GM13976 (cell line): ENCODE measurements at regions not wholly inside any gene's neighbourhood (a gene's known extent, or its start where the extent isn't known, plus 50 kb on each side); places are given as distances from the start of the nearest gene placed in this dataset.
A peak's percentile ranks its signal among the peaks of the same experiment; 100 is the strongest.

Source experiments
- DNase-seq: peaks from one replicate; pipeline ENCODE4 v3.0.0; 2012; ENCODE audit warnings: low spot score
- in situ Hi-C: fragments of 300-500 bp; cut with MboI; formaldehyde crosslinking; loops from one replicate; pipeline ENCODE4 v1.12.0; 2022; ENCODE audit warnings: low sequenced_read_pairs, mixed read lengths, inconsistent platforms; ENCODE audit not compliant: unreplicated experiment
- TF ChIP-seq, protein P1 (sequence below): IDR thresholded peaks from 2 replicates; pipeline ENCODE4 v1.5.1; 2012; ENCODE audit warnings: borderline replicate concordance, mild to moderate bottlenecking; ENCODE audit not compliant: insufficient read depth; ENCODE audit errors: extremely low read depth, missing control alignments, control extremely low read depth

DNA sequence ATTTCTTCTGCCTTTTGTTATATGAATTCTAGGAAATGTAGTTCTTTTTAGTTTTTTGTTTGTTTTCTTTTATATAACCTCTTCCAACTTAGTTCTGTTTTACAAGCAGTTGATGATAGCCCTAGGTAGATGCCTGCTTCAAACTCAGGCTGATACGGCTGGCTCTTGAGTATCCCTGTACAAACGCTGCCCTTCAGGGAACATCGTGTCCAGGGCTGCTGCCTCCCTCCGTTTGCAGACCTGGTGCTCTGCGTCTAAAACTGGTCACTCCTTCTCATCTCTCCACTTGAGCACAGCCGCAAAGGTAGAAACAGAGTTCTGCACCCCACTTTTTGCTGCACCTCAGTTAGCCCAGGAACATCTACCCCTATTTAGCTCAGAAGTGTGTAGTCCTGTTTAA is 310.1 kb downstream of the PRL start:
- in situ Hi-C loops, result no loop called here
- TF ChIP-seq, protein P1, sequence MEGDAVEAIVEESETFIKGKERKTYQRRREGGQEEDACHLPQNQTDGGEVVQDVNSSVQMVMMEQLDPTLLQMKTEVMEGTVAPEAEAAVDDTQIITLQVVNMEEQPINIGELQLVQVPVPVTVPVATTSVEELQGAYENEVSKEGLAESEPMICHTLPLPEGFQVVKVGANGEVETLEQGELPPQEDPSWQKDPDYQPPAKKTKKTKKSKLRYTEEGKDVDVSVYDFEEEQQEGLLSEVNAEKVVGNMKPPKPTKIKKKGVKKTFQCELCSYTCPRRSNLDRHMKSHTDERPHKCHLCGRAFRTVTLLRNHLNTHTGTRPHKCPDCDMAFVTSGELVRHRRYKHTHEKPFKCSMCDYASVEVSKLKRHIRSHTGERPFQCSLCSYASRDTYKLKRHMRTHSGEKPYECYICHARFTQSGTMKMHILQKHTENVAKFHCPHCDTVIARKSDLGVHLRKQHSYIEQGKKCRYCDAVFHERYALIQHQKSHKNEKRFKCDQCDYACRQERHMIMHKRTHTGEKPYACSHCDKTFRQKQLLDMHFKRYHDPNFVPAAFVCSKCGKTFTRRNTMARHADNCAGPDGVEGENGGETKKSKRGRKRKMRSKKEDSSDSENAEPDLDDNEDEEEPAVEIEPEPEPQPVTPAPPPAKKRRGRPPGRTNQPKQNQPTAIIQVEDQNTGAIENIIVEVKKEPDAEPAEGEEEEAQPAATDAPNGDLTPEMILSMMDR, result no peak
- DNase-seq, result no peak

DNA sequence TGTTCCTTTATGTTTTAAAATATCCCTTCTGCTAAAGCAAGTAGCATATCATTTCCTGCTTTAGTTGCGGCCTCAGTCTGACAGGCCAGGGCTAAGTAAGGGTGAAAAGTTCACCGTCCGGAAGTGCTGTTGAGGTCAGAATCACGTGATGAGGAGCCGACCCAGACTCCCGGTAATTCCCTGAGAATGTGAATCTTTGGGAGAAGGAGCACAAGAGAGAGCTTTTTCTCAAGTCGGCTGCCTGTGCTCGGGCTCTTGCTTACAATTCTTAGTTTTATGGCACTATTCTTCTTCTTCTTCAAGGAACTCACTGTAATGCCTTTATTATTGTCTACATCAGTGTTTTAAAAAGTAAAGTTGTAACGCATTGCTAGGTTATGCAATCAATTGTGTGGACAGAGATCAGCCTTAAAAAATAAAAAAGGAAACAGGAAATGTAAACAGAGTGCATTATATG is 309.3 kb downstream of the PRL start:
- peak; percentile 35 for DNase-seq
- in situ Hi-C loops, result no loop called here
- TF ChIP-seq, protein P1, result no peak

DNA sequence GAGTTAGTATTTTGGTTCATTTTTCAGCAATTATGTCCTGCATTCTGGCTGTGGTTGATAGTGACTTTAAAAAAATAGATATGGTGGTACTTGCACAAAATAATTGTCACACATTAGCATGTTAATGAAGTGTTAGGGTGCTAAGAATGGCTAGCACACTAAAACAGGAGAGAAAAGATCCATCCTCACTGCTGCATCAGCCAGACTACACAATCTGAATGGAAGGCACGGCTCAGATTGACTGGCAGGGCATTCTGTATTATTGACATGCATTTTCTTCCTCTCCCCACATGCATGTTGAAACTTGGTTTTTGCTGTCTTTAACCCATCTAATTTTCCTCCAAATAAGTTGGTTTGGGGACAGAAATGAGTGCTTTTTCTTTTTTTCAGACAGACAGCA is 306.3 kb downstream of the PRL start:
- TF ChIP-seq, protein P1, result no peak
- in situ Hi-C loops, result no loop called here
- DNase-seq, result no peak

DNA sequence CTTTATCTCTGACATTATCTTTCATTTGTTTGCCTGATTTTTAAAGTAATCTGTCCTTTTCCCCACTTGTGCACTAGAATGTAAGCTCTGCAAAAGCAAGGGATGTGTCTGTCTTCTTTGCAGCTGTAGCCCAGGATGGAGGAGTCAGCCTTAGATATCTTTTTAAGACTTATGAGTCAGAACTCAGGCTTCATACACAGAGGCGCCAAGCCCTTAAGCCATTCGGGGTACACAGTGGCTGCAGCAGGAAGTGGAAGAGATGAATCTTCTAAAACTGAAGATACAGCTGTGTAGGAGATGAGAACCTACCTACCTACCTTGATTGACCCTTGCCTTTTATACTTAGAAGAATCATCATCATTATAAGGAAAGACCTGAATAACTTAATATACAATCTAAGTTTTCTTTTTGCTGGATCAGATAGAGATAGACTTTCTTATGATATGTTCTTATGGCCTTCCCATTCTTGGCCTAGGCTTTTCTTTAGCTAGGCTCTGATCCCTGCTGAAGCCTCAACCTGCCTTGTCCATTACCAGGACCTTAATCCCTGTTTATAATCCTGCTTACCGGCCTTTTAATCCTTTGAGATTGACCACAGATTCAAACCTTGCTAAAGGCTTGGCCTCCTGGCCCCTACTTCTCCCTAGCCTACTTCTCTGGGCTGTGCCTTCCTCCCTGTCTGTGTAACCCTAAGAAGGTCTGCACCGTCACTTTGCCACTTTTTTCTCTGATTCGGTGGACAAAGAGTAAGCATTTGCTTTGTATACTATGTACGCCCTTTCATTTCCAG is 304.5 kb downstream of the PRL start:
- TF ChIP-seq, protein P1, result no peak
- no peak for DNase-seq
- in situ Hi-C loops, result no loop called here

DNA sequence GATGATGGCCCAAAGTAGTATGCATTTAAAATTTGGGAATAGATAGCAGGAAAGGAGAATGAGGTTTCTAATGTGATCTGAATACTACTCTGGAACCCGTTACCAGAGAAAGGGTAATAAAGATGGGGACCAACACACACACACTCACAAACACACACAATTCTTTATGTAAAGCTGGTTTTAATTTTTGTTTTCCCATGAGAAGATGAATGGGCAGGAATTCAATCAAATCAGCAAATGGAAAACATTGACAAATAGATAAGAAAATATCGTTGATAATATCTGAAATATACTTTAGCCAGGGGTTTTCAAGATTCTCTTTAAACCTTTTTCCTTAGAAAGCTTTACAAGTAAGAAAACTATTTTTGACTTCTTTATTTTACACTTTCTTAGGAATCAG is 303.0 kb downstream of the PRL start:
- in situ Hi-C loops, result no loop called here
- DNase-seq, result no peak
- TF ChIP-seq, protein P1, result no peak

DNA sequence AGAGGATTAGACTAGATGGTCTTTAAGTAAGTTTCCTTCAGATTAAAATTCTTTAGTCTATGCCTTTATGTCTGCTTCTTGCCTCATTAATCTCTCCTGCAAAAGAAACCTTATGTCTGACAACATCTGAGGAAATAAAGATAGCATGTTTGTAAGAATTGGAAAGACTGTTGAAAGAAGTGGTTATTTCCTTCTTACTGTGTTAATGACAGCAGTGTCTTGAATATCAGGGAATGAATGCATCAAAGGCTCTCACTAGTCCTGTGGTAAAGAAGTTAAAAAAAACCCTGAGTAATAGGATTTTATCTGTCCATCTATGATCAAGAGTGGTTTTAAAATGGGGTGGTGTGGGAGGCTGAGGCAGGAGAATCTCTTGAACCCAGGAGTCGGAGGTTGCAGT is 302.0 kb downstream of the PRL start:
- TF ChIP-seq, protein P1, result no peak
- no peak for DNase-seq
- in situ Hi-C loops, result no loop called here
